CD14-positive monocyte (primary cell): ENCODE measurements at regions not wholly inside any gene's neighbourhood (a gene's known extent, or its start where the extent isn't known, plus 50 kb on each side); places are given as distances from the start of the nearest gene placed in this dataset.

Experiments
- DNase-seq, 3 donors: peaks; one replicate each; pipeline ENCODE4 v3.0.0-alpha.2; 2011 to 2022
- H2AFZ ChIP-seq: 2 replicates; pipeline ENCODE4 v1.6.0; 2012; ENCODE audit warnings: mild to moderate bottlenecking, low read depth, low read length, inconsistent platforms; ENCODE audit not compliant: insufficient read depth, poor library complexity, severe bottlenecking
- H3K27ac ChIP-seq, 2 donors: 1 replicate in 1 of 2; 2 replicates in 1 of 2; pipeline ENCODE4 v1.5.1; 2012 to 2013; ENCODE audit warnings: low read length in 2 of 2, control low read depth in 1 of 2, inconsistent platforms in 1 of 2, low read depth in 1 of 2, mild to moderate bottlenecking in 1 of 2
- H3K27me3 ChIP-seq, 2 donors: one replicate each; pipeline versions ENCODE4 v1.6.0 to v1.6.1; 2011 to 2013; ENCODE audit warnings: low read length in 2 of 2; ENCODE audit not compliant: control insufficient read depth in 2 of 2, insufficient read depth in 2 of 2
- H3K36me3 ChIP-seq, 2 donors: replicated peaks in 1 of 2; 1 replicate in 1 of 2; 2 replicates in 1 of 2; pipeline versions ENCODE4 v1.5.1 to v1.6.1; 2012 to 2013; ENCODE audit warnings: low read length in 2 of 2, control low read depth in 1 of 2, inconsistent platforms in 1 of 2, mild to moderate bottlenecking in 1 of 2; ENCODE audit not compliant: insufficient read depth in 2 of 2, control insufficient read depth in 1 of 2
- H3K4me1 ChIP-seq, 2 donors: 1 replicate in 1 of 2; 2 replicates in 1 of 2; pipeline versions ENCODE4 v1.5.1 to v1.6.1; 2012 to 2013; ENCODE audit warnings: low read length in 2 of 2, control low read depth in 1 of 2, inconsistent platforms in 1 of 2, mild to moderate bottlenecking in 1 of 2, moderate library complexity in 1 of 2; ENCODE audit not compliant: insufficient read depth in 2 of 2, control insufficient read depth in 1 of 2
- H3K4me2 ChIP-seq: replicated peaks from 2 replicates; pipeline ENCODE3; 2012; ENCODE audit warnings: low read length, moderate library complexity, mild to moderate bottlenecking; ENCODE audit not compliant: poor library complexity, severe bottlenecking; ENCODE audit errors: extremely low read depth
- H3K4me3 ChIP-seq, 3 experiments: fragments of 200-600 bp in 1 of 3; sonication (generic) in 1 of 3; replicated peaks in 1 of 3; 1 replicate in 2 of 3; 2 replicates in 1 of 3; pipeline ENCODE4 v1.5.1; 2011 to 2013; ENCODE audit warnings: low read length in 3 of 3, mild to moderate bottlenecking in 3 of 3, control low read depth in 2 of 3, low read depth in 2 of 3, inconsistent platforms in 1 of 3, moderate library complexity in 1 of 3
- H3K79me2 ChIP-seq: 2 replicates; pipeline ENCODE4 v1.6.0; 2012; ENCODE audit warnings: mild to moderate bottlenecking, control low read depth, inconsistent platforms, low read length, moderate library complexity; ENCODE audit not compliant: insufficient read depth
- H3K9ac ChIP-seq: 2 replicates; pipeline ENCODE4 v1.6.0; 2017; ENCODE audit warnings: low read length, mild to moderate bottlenecking; ENCODE audit not compliant: insufficient read depth, poor library complexity, severe bottlenecking
- H3K9me3 ChIP-seq, 2 donors: replicated peaks in 1 of 2; 1 replicate in 1 of 2; 2 replicates in 1 of 2; pipeline versions ENCODE4 v1.5.1 to v1.6.1; 2012 to 2013; ENCODE audit warnings: low read length in 2 of 2, control low read depth in 1 of 2; ENCODE audit not compliant: control insufficient read depth in 1 of 2, insufficient read depth in 1 of 2
- H4K20me1 ChIP-seq: 2 replicates; pipeline ENCODE4 v1.6.0; 2012; ENCODE audit warnings: mild to moderate bottlenecking, low read length, control low read depth, moderate library complexity; ENCODE audit not compliant: insufficient read depth
- H3K27ac Mint-ChIP-seq, 7 donors: one replicate each; pipeline ENCODE4 v1.8.0; 2020; ENCODE audit warnings: mild to moderate bottlenecking in 7 of 7, mixed read lengths in 7 of 7, moderate library complexity in 6 of 7, inconsistent platforms in 2 of 7
- H3K27me3 Mint-ChIP-seq, 3 donors: one replicate each; pipeline ENCODE4 v1.8.0; 2021 to 2022; ENCODE audit warnings: low read depth in 3 of 3, mild to moderate bottlenecking in 3 of 3, mixed read lengths in 3 of 3, moderate library complexity in 3 of 3, inconsistent platforms in 1 of 3
- H3K36me3 Mint-ChIP-seq, 2 donors: one replicate each; pipeline ENCODE4 v1.8.0; 2020; ENCODE audit warnings: mixed read lengths in 2 of 2, inconsistent platforms in 1 of 2, mild to moderate bottlenecking in 1 of 2
- H3K4me1 Mint-ChIP-seq: one replicate; pipeline ENCODE4 v1.8.0; 2020; ENCODE audit warnings: mild to moderate bottlenecking, mixed read lengths
- H3K4me3 Mint-ChIP-seq, 2 donors: one replicate each; pipeline ENCODE4 v1.8.0; 2020; ENCODE audit warnings: mild to moderate bottlenecking in 2 of 2, mixed read lengths in 2 of 2, moderate library complexity in 1 of 2
- H3K9me3 Mint-ChIP-seq, 7 donors: one replicate each; pipeline ENCODE4 v1.8.0; 2020 to 2022; ENCODE audit warnings: mixed read lengths in 7 of 7, mild to moderate bottlenecking in 6 of 7, moderate library complexity in 6 of 7, inconsistent platforms in 2 of 7
- WGBS: methylation state at CpG from one replicate; pipeline ENCODE4 v1.1.5; 2013; ENCODE audit warnings: missing lambda C conversion rate; ENCODE audit not compliant: insufficient coverage; 5-methylcytosine and 5-hydroxymethylcytosine counted together
- intact Hi-C, 2 donors: fragments of 100-400 bp; cut with micrococcal nuclease; formaldehyde crosslinking; loops; one replicate each; pipeline versions ENCODE4 v1.15.0 to v1.15.1; 2023
- TF ChIP-seq, protein P1 (sequence below): fragments of 200-600 bp; IDR thresholded peaks from one replicate; pipeline ENCODE4 v1.8.0; 2022; ENCODE audit warnings: antibody characterized with exemption, mild to moderate bottlenecking

GRCh38 chr9:26237256-26237655, 559.0 kb upstream of the TUSC1 start:
- no peaks in the 10 kb centered on the region for H3K4me1 ChIP-seq
- intact Hi-C loops: no loop called here
- no peaks in the 10 kb centered on the region for H3K4me1 Mint-ChIP-seq

GRCh38 chr9:26234865-26235264, 556.6 kb upstream of the TUSC1 start:
- Mint-ChIP-seq H3K27ac (no peak overlapping the region), H3K4me1 (no peaks in the 10 kb centered on the region), H3K36me3 (no peaks in the 10 kb centered on the region), H3K4me3 (no peak overlapping the region), H3K9me3 (peaks cover 0 to 6% (median 2%) of the 10 kb centered on the region in 7 donors), H3K27me3 (no peaks in the 10 kb centered on the region)
- Histone ChIP-seq H3K4me1 (no peaks in the 10 kb centered on the region), H3K36me3 (no peaks in the 10 kb centered on the region), H3K9ac (no peak overlapping the region), H3K27me3 (no peaks in the 10 kb centered on the region), H2AFZ (no peak overlapping the region), H4K20me1 (no peaks in the 10 kb centered on the region), H3K4me3 (no peak overlapping the region), H3K9me3 (peaks cover 0 to 4% of the 10 kb centered on the region in 2 donors), H3K27ac (no peak overlapping the region), H3K4me2 (no peak overlapping the region), H3K79me2 (no peaks in the 10 kb centered on the region)
- 88% methylated on average over 1 of the region's 2 CpGs for WGBS
- intact Hi-C loops: no loop called here
- TF ChIP-seq, protein P1, sequence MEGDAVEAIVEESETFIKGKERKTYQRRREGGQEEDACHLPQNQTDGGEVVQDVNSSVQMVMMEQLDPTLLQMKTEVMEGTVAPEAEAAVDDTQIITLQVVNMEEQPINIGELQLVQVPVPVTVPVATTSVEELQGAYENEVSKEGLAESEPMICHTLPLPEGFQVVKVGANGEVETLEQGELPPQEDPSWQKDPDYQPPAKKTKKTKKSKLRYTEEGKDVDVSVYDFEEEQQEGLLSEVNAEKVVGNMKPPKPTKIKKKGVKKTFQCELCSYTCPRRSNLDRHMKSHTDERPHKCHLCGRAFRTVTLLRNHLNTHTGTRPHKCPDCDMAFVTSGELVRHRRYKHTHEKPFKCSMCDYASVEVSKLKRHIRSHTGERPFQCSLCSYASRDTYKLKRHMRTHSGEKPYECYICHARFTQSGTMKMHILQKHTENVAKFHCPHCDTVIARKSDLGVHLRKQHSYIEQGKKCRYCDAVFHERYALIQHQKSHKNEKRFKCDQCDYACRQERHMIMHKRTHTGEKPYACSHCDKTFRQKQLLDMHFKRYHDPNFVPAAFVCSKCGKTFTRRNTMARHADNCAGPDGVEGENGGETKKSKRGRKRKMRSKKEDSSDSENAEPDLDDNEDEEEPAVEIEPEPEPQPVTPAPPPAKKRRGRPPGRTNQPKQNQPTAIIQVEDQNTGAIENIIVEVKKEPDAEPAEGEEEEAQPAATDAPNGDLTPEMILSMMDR: no peak
- DNase-seq: no peak

More at GRCh38 chr9:26237256-26237655, 559.0 kb upstream of the TUSC1 start:
- H3K27ac ChIP-seq: no peak overlapping the region
- no peaks in the 10 kb centered on the region for H3K79me2 ChIP-seq
- no peaks in the 10 kb centered on the region for H3K27me3 ChIP-seq
- no peak for DNase-seq
- H3K9me3 ChIP-seq: peaks cover 0 to 4% of the 10 kb centered on the region in 2 donors
- no peak overlapping the region for H3K4me2 ChIP-seq
- Mint-ChIP-seq H3K27me3 (no peaks in the 10 kb centered on the region), H3K4me3 (no peak overlapping the region), H3K27ac (no peak overlapping the region), H3K9me3 (peaks cover 0 to 6% (median 2%) of the 10 kb centered on the region in 7 donors), H3K36me3 (no peaks in the 10 kb centered on the region)
- H2AFZ ChIP-seq: no peak overlapping the region
- no peak overlapping the region for H3K4me3 ChIP-seq
- H4K20me1 ChIP-seq: no peaks in the 10 kb centered on the region
- TF ChIP-seq, protein P1: no peak
- H3K36me3 ChIP-seq: no peaks in the 10 kb centered on the region
- WGBS: 80% methylated on average over 2 of the region's 3 CpGs
- H3K9ac ChIP-seq: no peak overlapping the region
